ENCODE measurements at regions not wholly inside any gene's neighbourhood (a gene's known extent, or its start where the extent isn't known, plus 50 kb on each side); places are given as distances from the start of the nearest gene placed in this dataset.

DNA sequence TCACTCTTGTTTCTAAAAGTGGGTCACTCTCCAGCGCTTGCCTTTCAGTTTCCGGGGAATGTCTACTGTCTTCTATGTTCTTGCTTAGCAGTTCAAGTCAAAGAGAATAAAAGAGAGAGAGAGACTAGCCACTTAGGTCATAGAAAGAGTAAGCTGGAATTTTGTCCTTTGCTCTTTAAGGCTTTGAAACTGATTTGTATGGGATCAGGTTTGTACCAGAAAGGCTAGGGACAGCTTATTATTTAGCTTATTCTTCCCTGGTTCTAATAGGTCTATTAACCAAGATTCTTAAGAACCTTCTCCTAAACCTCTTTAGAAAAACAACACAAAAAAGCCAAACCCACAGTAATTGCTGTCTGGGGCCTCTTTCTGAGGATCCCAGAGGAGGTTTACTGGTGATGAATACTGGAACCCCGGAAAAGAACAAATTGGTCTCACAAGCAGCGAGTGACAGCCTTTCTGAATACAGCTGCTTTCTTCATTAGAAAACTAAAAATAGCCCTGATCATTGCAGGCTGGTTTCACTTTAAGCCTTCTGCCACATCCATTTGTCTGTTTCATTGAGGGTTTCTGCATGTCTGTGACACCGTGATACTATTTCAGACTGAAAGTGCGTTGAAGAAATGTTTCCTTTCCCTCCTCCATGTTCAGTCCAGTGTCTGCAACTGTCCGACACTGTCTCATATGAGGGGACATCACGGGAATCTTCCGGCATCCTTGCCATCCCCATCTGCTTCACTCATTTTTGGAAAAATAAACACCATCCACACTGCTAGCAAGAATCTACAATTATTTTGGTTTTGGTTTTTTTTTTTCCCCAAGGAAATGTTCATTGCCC is 75.1 kb upstream of the ATXN1 start:
- no peak for TF ChIP-seq CTCF (conservative IDR thresholded peaks at IDR 0.05)
- no peak for TF ChIP-seq ZFX (IDR thresholded peaks at IDR 0.05)
